Loucy (cell line): ENCODE measurements at regions not wholly inside any gene's neighbourhood (a gene's known extent, or its start where the extent isn't known, plus 50 kb on each side); places are given as distances from the start of the nearest gene placed in this dataset.
A peak's percentile ranks its signal among the peaks of the same experiment; 100 is the strongest.

ENCODE experiments used
- H2AFZ ChIP-seq: fragments of 200-600 bp; sonication (generic); 2 replicates; pipeline ENCODE4 v1.6.0; 2016; ENCODE audit warnings: antibody characterized with exemption, mild to moderate bottlenecking, low read length, moderate library complexity
- H3F3A ChIP-seq: fragments of 200-600 bp; 2 replicates; pipeline ENCODE4 v1.6.0; 2016; ENCODE audit warnings: antibody characterized with exemption, low read depth, mild to moderate bottlenecking
- H3K27me3 ChIP-seq: fragments of 200-600 bp; sonication (generic); 2 replicates; pipeline ENCODE4 v1.6.1; 2014; ENCODE audit warnings: low read length, mild to moderate bottlenecking; ENCODE audit not compliant: insufficient read depth, poor library complexity, severe bottlenecking
- H3K36me3 ChIP-seq: fragments of 200-600 bp; sonication (generic); 2 replicates; pipeline ENCODE4 v1.6.1; 2016; ENCODE audit warnings: low read length; ENCODE audit not compliant: insufficient read depth
- H3K4me1 ChIP-seq: fragments of 200-600 bp; sonication (generic); 2 replicates; pipeline ENCODE4 v1.5.1; 2014; ENCODE audit warnings: low read length, mild to moderate bottlenecking; ENCODE audit not compliant: insufficient read depth, poor library complexity, severe bottlenecking
- H3K4me2 ChIP-seq: fragments of 200-600 bp; sonication (generic); 2 replicates; pipeline ENCODE4 v1.6.0; 2014; ENCODE audit warnings: antibody characterized with exemption, low read length, low read depth, mild to moderate bottlenecking; ENCODE audit not compliant: poor library complexity, severe bottlenecking
- H3K4me3 ChIP-seq: fragments of 200-600 bp; sonication (generic); 2 replicates; pipeline ENCODE4 v1.5.1; 2014; ENCODE audit warnings: low read length, mild to moderate bottlenecking, mixed read lengths; ENCODE audit not compliant: poor library complexity, severe bottlenecking
- H3K79me2 ChIP-seq: fragments of 200-600 bp; sonication (generic); 2 replicates; pipeline ENCODE4 v1.6.1; 2014; ENCODE audit warnings: low read length; ENCODE audit not compliant: insufficient read depth
- H3K9ac ChIP-seq: fragments of 200-600 bp; sonication (generic); 2 replicates; pipeline ENCODE4 v1.6.0; 2014; ENCODE audit warnings: mild to moderate bottlenecking, low read depth, low read length, moderate library complexity; ENCODE audit not compliant: poor library complexity, severe bottlenecking
- H3K9me2 ChIP-seq: fragments of 200-600 bp; sonication (generic); replicated peaks from 2 replicates; pipeline ENCODE4 v1.6.1; 2016; ENCODE audit warnings: low read depth, low read length, mixed read lengths
- H3K9me3 ChIP-seq: fragments of 200-600 bp; sonication (generic); 2 replicates; pipeline ENCODE4 v1.6.1; 2014; ENCODE audit warnings: mild to moderate bottlenecking, antibody characterized with exemption, low read length, low read depth; ENCODE audit not compliant: insufficient read depth
- H4K20me1 ChIP-seq: fragments of 200-600 bp; sonication (generic); 2 replicates; pipeline ENCODE4 v1.6.0; 2014; ENCODE audit warnings: antibody characterized with exemption, low read length, mild to moderate bottlenecking; ENCODE audit not compliant: insufficient read depth, poor library complexity, severe bottlenecking
- CTCF ChIP-seq: fragments of 200-600 bp; sonication (generic); conservative IDR thresholded peaks from 2 replicates; pipeline ENCODE4 v1.5.1; 2014; ENCODE audit warnings: mild to moderate bottlenecking, antibody characterized with exemption, low read length
- EZH2phosphoT487 ChIP-seq: fragments of 200-600 bp; IDR thresholded peaks from 2 replicates; pipeline ENCODE4 v1.6.1; 2018; ENCODE audit warnings: antibody characterized with exemption, mild to moderate bottlenecking, moderate library complexity, borderline replicate concordance

DNA sequence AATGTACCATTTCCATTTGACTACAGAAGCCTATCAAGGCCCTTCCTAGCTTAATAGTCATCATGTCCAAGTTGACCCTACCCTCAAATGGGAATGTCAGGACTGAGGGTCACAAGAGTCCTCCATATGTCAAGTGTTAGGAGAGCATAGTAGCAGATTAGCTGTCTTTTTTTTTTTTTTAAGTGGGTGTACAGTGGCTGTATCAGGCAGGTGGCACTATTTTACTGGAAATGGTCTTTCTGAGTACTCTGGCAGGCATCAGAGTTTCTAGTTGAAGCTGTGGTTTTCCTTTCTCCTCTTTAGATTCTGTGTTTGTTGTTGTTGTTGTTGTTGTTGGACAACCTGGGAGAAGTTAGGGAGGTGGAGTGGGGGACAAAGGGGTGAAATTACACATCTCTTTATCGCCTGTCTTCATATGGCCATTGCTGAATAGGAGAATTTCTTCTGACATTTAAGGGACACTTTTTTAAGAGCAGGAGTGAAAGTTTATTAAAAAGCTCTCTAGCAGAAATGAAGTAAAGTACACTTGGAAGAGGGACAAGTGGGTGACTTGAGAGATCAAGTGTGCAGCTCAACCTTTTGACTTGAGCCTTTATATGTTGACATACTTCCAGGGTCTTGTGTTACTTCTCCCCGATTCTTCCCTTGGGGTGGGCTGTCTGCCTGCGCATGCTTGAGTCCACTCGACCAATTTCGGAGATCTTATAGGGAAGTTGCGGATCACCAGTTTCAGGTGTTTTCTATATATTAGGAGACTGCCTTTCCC is 104.1 kb upstream of the FOXP2 start:
- Histone ChIP-seq H3K4me2 (no peak overlapping the region), H3K9ac (no peak overlapping the region), H4K20me1 (no peaks in the 10 kb centered on the region), H3K36me3 (no peaks in the 10 kb centered on the region), H3K27me3 (no peaks in the 10 kb centered on the region), H3K4me1 (peaks cover 6% of the 10 kb centered on the region), H3K9me2 (no peaks in the 10 kb centered on the region), H3K9me3 (no peaks in the 10 kb centered on the region), H3F3A (no peaks in the 10 kb centered on the region), H3K4me3 (no peak overlapping the region), H3K79me2 (no peaks in the 10 kb centered on the region), H2AFZ (no peak overlapping the region)
- TF ChIP-seq EZH2phosphoT487: no peak
- TF ChIP-seq CTCF: peak; percentile 44

- H3K79me2 ChIP-seq: no peaks in the 10 kb centered on the region
- H3F3A ChIP-seq: no peaks in the 10 kb centered on the region
- H2AFZ ChIP-seq: no peak overlapping the region
- H3K36me3 ChIP-seq: no peaks in the 10 kb centered on the region
- H3K4me2 ChIP-seq: no peak overlapping the region
- TF ChIP-seq CTCF: no peak
- no peak for TF ChIP-seq EZH2phosphoT487
- peaks cover 6% of the 10 kb centered on the region for H3K4me1 ChIP-seq
- no peaks in the 10 kb centered on the region for H3K9me2 ChIP-seq
- H3K9me3 ChIP-seq: no peaks in the 10 kb centered on the region
- H3K4me3 ChIP-seq: no peak overlapping the region
- no peaks in the 10 kb centered on the region for H3K27me3 ChIP-seq
- no peaks in the 10 kb centered on the region for H4K20me1 ChIP-seq
- H3K9ac ChIP-seq: no peak overlapping the region
Observed at GRCh38 chr7:114309729-114310128, 104.9 kb upstream of the FOXP2 start.

GRCh38 chr7:114303301-114303700 is 111.3 kb upstream of the FOXP2 start:
- H3K27me3 ChIP-seq: no peaks in the 10 kb centered on the region
- H3K79me2 ChIP-seq: no peaks in the 10 kb centered on the region
- H3K4me2 ChIP-seq: no peak overlapping the region
- no peaks in the 10 kb centered on the region for H4K20me1 ChIP-seq
- peaks cover 6% of the 10 kb centered on the region for H3K4me1 ChIP-seq
- no peak overlapping the region for H2AFZ ChIP-seq
- no peaks in the 10 kb centered on the region for H3K9me2 ChIP-seq
- no peak overlapping the region for H3K9ac ChIP-seq
- no peaks in the 10 kb centered on the region for H3F3A ChIP-seq
- H3K36me3 ChIP-seq: no peaks in the 10 kb centered on the region
- no peak overlapping the region for H3K4me3 ChIP-seq
- TF ChIP-seq EZH2phosphoT487 (no peak), CTCF (no peak)
- no peaks in the 10 kb centered on the region for H3K9me3 ChIP-seq
